ENCODE measurements at regions not wholly inside any gene's neighbourhood (a gene's known extent, or its start where the extent isn't known, plus 50 kb on each side); places are given as distances from the start of the nearest gene placed in this dataset.

DNA sequence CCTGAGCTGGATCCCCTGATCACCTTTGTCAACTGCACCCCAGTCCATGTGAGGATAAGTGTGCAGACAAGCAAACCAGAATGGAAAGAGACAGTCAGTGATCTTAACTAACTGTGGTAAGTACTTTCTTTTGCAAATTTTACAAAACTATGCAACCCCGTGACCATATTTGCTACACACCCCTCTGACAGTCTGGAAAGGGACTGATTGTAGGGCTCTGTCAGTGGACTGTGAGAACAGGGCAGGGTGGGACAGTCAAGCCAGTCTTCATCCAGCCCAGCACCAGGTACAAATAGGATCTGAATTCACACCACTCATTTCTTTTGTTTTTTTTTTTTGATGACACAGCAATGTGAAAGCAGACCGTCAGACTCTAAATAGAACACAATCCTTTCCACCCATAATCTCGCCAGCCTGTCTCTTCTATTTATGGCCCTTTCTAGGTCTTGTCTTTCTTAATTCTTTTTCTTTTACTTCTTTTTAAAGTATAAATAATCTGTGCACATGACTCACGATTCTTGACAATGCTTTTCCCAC, 165.6 kb downstream of the ARL6IP6 start:
- H3K27me3 ChIP-seq (ENCODE audit: control insufficient read depth, insufficient read depth, low read length) = no peaks in the 10 kb centered on the region
- no peaks in the 10 kb centered on the region for H3K9me3 ChIP-seq (ENCODE audit: control insufficient read depth, insufficient read depth, low read length)
- WGBS (ENCODE audit: insufficient coverage, insufficient read length) = no CpG with 5 or more reads among the region's 4 CpGs
- DNase-seq (ENCODE audit: low read depth, low spot score) = no peak
- H3K4me3 ChIP-seq (ENCODE audit: low read length) = no peak overlapping the region
- no peaks in the 10 kb centered on the region for H3K36me3 ChIP-seq (ENCODE audit: control insufficient read depth, insufficient read depth, low read length)
- no peak overlapping the region for H3K27ac ChIP-seq (ENCODE audit: low read length)
- no peaks in the 10 kb centered on the region for H3K4me1 ChIP-seq (ENCODE audit: control insufficient read depth, insufficient read depth, low read length)

DNA sequence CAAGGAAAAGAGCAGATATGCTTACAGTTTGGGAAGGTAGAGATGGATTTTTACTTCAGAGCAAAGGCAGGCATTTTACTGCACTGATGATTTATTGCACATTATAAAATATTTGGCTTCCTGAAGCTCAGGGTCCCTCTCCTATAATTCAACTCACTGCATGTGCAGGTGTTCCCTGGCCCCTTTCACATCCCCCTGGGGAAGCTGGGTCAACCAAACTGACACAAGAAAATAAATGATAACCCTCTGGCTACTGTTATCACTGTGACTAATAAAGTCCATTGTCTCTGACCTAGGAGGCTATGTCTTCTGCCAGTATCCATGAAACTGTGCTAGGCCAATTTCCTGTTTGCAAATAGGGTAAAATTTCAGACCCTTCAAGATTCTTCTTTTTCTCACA, 163.1 kb downstream of the ARL6IP6 start:
- Histone ChIP-seq H3K36me3 (ENCODE audit: control insufficient read depth, insufficient read depth, low read length) (no peaks in the 10 kb centered on the region), H3K27me3 (ENCODE audit: control insufficient read depth, insufficient read depth, low read length) (no peaks in the 10 kb centered on the region), H3K4me1 (ENCODE audit: control insufficient read depth, insufficient read depth, low read length) (no peaks in the 10 kb centered on the region), H3K4me3 (ENCODE audit: low read length) (no peak overlapping the region), H3K27ac (ENCODE audit: low read length) (no peak overlapping the region), H3K9me3 (ENCODE audit: control insufficient read depth, insufficient read depth, low read length) (no peaks in the 10 kb centered on the region)
- no peak for DNase-seq (ENCODE audit: low read depth, low spot score)

DNA sequence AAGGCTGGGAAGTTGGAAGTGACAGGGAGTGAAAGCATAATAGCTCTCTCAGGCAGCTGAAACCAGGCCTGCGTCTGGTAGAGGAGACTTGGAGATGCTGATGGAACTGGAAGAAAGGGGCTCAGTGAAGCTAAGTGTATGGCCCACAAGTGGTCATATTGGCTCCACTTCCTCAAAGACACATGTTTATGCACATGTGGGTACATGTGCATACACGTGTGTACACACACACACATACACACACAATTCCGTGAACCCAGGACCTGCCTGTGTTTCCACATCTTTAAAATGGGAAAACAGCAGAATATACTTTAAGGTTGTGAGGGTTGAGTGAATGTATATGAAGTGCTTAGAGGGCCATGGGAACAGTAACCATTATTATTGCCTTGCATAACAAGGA, 160.9 kb downstream of the ARL6IP6 start:
- Histone ChIP-seq H3K4me1 (ENCODE audit: control insufficient read depth, insufficient read depth, low read length) (peaks cover 1% of the 10 kb centered on the region; the same call in 1 of the 2 replicates), H3K27ac (ENCODE audit: low read length) (no peak overlapping the region), H3K4me3 (ENCODE audit: low read length) (no peak overlapping the region), H3K9me3 (ENCODE audit: control insufficient read depth, insufficient read depth, low read length) (no peaks in the 10 kb centered on the region), H3K36me3 (ENCODE audit: control insufficient read depth, insufficient read depth, low read length) (no peaks in the 10 kb centered on the region), H3K27me3 (ENCODE audit: control insufficient read depth, insufficient read depth, low read length) (no peaks in the 10 kb centered on the region)
- WGBS (ENCODE audit: insufficient coverage, insufficient read length) = no CpG with 5 or more reads among the region's 3 CpGs
- DNase-seq (ENCODE audit: low read depth, low spot score) = no peak

DNA sequence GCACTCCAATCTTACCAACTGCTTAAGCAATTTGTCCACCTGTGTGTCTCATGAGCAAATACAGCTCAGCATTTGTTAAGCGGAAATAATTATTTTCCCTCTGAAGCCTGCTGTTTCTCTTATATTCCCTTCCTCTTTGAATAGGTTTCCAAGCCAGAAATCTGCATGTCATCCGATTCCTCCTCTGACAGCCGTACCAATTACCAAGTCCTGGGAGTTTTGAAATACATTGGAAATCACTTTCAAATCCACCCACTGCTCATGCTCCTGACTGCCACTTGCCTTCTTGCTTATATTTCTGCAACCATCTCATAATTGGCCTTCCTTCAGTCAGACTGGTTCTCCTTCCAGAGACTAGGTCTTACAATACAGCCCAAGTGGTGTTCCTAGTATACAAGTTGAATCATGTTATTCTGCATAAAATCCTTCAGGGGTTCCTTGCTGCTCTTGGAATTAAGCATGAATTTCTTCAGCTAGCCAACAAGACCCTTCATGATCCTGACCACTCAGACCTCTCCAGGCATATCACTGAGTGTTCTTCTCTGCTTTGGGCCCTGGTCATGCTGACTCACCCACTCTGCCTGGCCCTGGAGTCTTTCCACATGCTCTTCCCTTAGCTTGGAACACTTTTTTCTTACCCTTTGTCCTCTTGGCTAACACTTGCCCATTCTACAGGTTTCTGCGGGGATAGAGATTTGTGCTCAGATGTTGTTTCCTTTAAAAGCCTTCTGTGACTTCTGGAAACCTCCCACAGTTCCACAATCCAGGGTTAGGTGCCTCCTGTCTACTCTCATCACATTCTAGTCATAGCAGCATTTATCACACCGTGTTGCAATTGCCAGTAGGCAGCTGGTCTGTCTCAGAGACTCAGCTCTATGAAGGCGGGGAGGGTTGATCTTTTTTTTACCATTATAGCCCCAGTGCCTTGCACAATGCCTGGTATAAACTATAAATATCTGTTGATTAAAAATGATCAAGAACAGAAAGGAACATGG, 157.6 kb downstream of the ARL6IP6 start:
- H3K4me3 ChIP-seq (ENCODE audit: low read length) = no peak overlapping the region
- no peaks in the 10 kb centered on the region for H3K36me3 ChIP-seq (ENCODE audit: control insufficient read depth, insufficient read depth, low read length)
- WGBS (ENCODE audit: insufficient coverage, insufficient read length) = no CpG with 5 or more reads among the region's 6 CpGs
- H3K9me3 ChIP-seq (ENCODE audit: control insufficient read depth, insufficient read depth, low read length) = no peaks in the 10 kb centered on the region
- no peak overlapping the region for H3K27ac ChIP-seq (ENCODE audit: low read length)
- peaks cover 1% of the 10 kb centered on the region; the same call in 1 of the 2 replicates for H3K4me1 ChIP-seq (ENCODE audit: control insufficient read depth, insufficient read depth, low read length)
- H3K27me3 ChIP-seq (ENCODE audit: control insufficient read depth, insufficient read depth, low read length) = no peaks in the 10 kb centered on the region
- DNase-seq (ENCODE audit: low read depth, low spot score) = no peak

GRCh38 chr2:152874955-152875354, 156.5 kb downstream of the ARL6IP6 start:
- H3K4me3 ChIP-seq (ENCODE audit: low read length) = no peak overlapping the region
- H3K4me1 ChIP-seq (ENCODE audit: control insufficient read depth, insufficient read depth, low read length) = peaks cover 1% of the 10 kb centered on the region; the same call in 1 of the 2 replicates
- no CpG with 5 or more reads among the region's 3 CpGs for WGBS (ENCODE audit: insufficient coverage, insufficient read length)
- DNase-seq (ENCODE audit: low read depth, low spot score) = no peak
- H3K27me3 ChIP-seq (ENCODE audit: control insufficient read depth, insufficient read depth, low read length) = no peaks in the 10 kb centered on the region
- H3K36me3 ChIP-seq (ENCODE audit: control insufficient read depth, insufficient read depth, low read length) = no peaks in the 10 kb centered on the region
- H3K27ac ChIP-seq (ENCODE audit: low read length) = no peak overlapping the region
- no peaks in the 10 kb centered on the region for H3K9me3 ChIP-seq (ENCODE audit: control insufficient read depth, insufficient read depth, low read length)

DNA sequence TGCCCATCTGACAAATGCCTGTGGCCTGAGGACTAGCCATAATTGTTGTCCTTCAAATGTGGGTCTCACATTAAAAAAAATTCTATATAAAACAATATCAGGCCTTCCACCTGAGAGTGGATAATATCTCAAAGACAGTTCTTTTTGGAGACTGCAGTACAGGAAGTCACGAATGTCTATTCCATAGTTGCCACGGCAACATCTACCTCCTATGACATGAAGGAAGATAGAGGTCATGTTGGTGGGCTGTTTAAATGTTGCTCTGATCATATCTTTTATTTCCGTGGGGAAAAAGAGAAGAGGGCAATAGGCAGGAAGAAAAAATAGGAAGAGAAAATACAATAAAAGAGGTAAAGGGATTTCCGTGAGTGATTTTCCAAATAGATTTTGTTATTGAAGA, 151.8 kb downstream of the ARL6IP6 start:
- H3K27ac ChIP-seq (ENCODE audit: low read length) = no peak overlapping the region
- H3K4me3 ChIP-seq (ENCODE audit: low read length) = no peak overlapping the region
- H3K36me3 ChIP-seq (ENCODE audit: control insufficient read depth, insufficient read depth, low read length) = no peaks in the 10 kb centered on the region
- no peaks in the 10 kb centered on the region for H3K27me3 ChIP-seq (ENCODE audit: control insufficient read depth, insufficient read depth, low read length)
- no peak for DNase-seq (ENCODE audit: low read depth, low spot score)
- no peaks in the 10 kb centered on the region for H3K9me3 ChIP-seq (ENCODE audit: control insufficient read depth, insufficient read depth, low read length)
- 100% methylated on average over 1 of the region's 4 CpGs for WGBS (ENCODE audit: insufficient coverage, insufficient read length)
- no peaks in the 10 kb centered on the region for H3K4me1 ChIP-seq (ENCODE audit: control insufficient read depth, insufficient read depth, low read length)

- no peaks in the 10 kb centered on the region for H3K27me3 ChIP-seq (ENCODE audit: control insufficient read depth, insufficient read depth, low read length)
- no peak overlapping the region for H3K4me3 ChIP-seq (ENCODE audit: low read length)
- no CpG with 5 or more reads among the region's 3 CpGs for WGBS (ENCODE audit: insufficient coverage, insufficient read length)
- H3K27ac ChIP-seq (ENCODE audit: low read length) = no peak overlapping the region
- no peaks in the 10 kb centered on the region for H3K4me1 ChIP-seq (ENCODE audit: control insufficient read depth, insufficient read depth, low read length)
- no peaks in the 10 kb centered on the region for H3K36me3 ChIP-seq (ENCODE audit: control insufficient read depth, insufficient read depth, low read length)
- DNase-seq (ENCODE audit: low read depth, low spot score) = no peak
- H3K9me3 ChIP-seq (ENCODE audit: control insufficient read depth, insufficient read depth, low read length) = no peaks in the 10 kb centered on the region; the same call in 1 of the 2 replicates
Measured at GRCh38 chr2:152867397-152867796, 149.0 kb downstream of the ARL6IP6 start.

GRCh38 chr2:152864601-152865149, 146.3 kb downstream of the ARL6IP6 start:
- H3K27ac ChIP-seq (ENCODE audit: low read length) = no peak overlapping the region
- peaks cover 2% of the 10 kb centered on the region; the same call in 1 of the 2 replicates for H3K9me3 ChIP-seq (ENCODE audit: control insufficient read depth, insufficient read depth, low read length)
- DNase-seq (ENCODE audit: low read depth, low spot score) = no peak
- H3K27me3 ChIP-seq (ENCODE audit: control insufficient read depth, insufficient read depth, low read length) = no peaks in the 10 kb centered on the region
- H3K36me3 ChIP-seq (ENCODE audit: control insufficient read depth, insufficient read depth, low read length) = no peaks in the 10 kb centered on the region
- H3K4me1 ChIP-seq (ENCODE audit: control insufficient read depth, insufficient read depth, low read length) = no peaks in the 10 kb centered on the region
- no peak overlapping the region for H3K4me3 ChIP-seq (ENCODE audit: low read length)
- no CpG with 5 or more reads among the region's 5 CpGs for WGBS (ENCODE audit: insufficient coverage, insufficient read length)

GRCh38 chr2:152863826-152864225, 145.4 kb downstream of the ARL6IP6 start:
- H3K4me3 ChIP-seq (ENCODE audit: low read length) = no peak overlapping the region
- no peak for DNase-seq (ENCODE audit: low read depth, low spot score)
- no peaks in the 10 kb centered on the region for H3K36me3 ChIP-seq (ENCODE audit: control insufficient read depth, insufficient read depth, low read length)
- peaks cover under 1% of the 10 kb centered on the region; the same call in 1 of the 2 replicates for H3K4me1 ChIP-seq (ENCODE audit: control insufficient read depth, insufficient read depth, low read length)
- no peak overlapping the region for H3K27ac ChIP-seq (ENCODE audit: low read length)
- peaks cover 2% of the 10 kb centered on the region; the same call in 1 of the 2 replicates for H3K9me3 ChIP-seq (ENCODE audit: control insufficient read depth, insufficient read depth, low read length)
- H3K27me3 ChIP-seq (ENCODE audit: control insufficient read depth, insufficient read depth, low read length) = no peaks in the 10 kb centered on the region
- WGBS (ENCODE audit: insufficient coverage, insufficient read length) = no CpG with 5 or more reads among the region's 1 CpG

- Histone ChIP-seq H3K4me3 (ENCODE audit: low read length) (no peak overlapping the region), H3K27ac (ENCODE audit: low read length) (no peak overlapping the region), H3K36me3 (ENCODE audit: control insufficient read depth, insufficient read depth, low read length) (no peaks in the 10 kb centered on the region), H3K4me1 (ENCODE audit: control insufficient read depth, insufficient read depth, low read length) (peaks cover 3% of the 10 kb centered on the region), H3K27me3 (ENCODE audit: control insufficient read depth, insufficient read depth, low read length) (no peaks in the 10 kb centered on the region), H3K9me3 (ENCODE audit: control insufficient read depth, insufficient read depth, low read length) (peaks cover 2% of the 10 kb centered on the region; the same call in 1 of the 2 replicates)
- peak; percentile 37 for DNase-seq (ENCODE audit: low read depth, low spot score)
- no CpG with 5 or more reads among the region's 6 CpGs for WGBS (ENCODE audit: insufficient coverage, insufficient read length)
Measured at GRCh38 chr2:152861349-152861942, 143.0 kb downstream of the ARL6IP6 start.

Data from iPS DF 6.9 (cell line).